ENCODE measurements at regions not wholly inside any gene's neighbourhood (a gene's known extent, or its start where the extent isn't known, plus 50 kb on each side); places are given as distances from the start of the nearest gene placed in this dataset.

DNA sequence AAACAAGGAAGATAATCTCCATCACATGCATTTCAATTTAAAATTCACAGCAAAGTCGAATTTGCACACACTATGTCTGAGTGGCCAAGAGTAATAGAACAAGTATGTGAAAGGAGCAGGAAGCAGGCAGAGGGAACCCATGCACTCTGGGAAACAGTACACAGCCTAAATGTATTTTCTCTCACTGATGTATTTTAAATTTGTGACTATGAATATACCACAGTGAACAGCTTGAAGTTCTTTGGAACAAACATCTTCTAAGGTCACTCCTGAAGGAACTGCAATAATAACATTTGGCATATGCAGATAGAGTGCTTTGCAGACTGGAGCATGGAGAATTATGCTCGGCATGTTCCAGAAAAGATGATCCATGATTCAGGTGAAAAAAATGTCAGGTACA lies 223.1 kb upstream of the PKN2 start:
- no peak overlapping the region for H3K4me3 ChIP-seq (ENCODE audit: low read depth in 2 of 2, low read length in 2 of 2)
- ChIA-PET POLR2A (no interaction called here), CTCF (no interaction called here)
- in situ Hi-C loops (cut with HindIII; ENCODE audit: low pct_unique_long_range_greater_than_20kb, low sequenced_read_pairs), result no loop called here
- H3K4me1 ChIP-seq (ENCODE audit: control insufficient read depth, insufficient read depth, low read length), result peaks cover 5% of the 10 kb centered on the region
- no peak for DNase-seq (ENCODE audit: low read depth, low spot score)
- intact Hi-C loops (cut with micrococcal nuclease; ENCODE audit: unreplicated experiment), result no loop called here
- no peak overlapping the region for H3K27ac ChIP-seq (ENCODE audit: low read length)
- no TSS peak for BruUV-seq (replicated peaks)
- H3K27me3 ChIP-seq (ENCODE audit: control insufficient read depth, insufficient read depth, low read length), result peaks cover 35% of the 10 kb centered on the region
- H3K36me3 ChIP-seq (ENCODE audit: control insufficient read depth, insufficient read depth, low read length), result no peaks in the 10 kb centered on the region
- no peaks in the 10 kb centered on the region for H3K9me3 ChIP-seq (ENCODE audit: control insufficient read depth, insufficient read depth, low read depth, low read length)
- TF ChIP-seq, protein P1, sequence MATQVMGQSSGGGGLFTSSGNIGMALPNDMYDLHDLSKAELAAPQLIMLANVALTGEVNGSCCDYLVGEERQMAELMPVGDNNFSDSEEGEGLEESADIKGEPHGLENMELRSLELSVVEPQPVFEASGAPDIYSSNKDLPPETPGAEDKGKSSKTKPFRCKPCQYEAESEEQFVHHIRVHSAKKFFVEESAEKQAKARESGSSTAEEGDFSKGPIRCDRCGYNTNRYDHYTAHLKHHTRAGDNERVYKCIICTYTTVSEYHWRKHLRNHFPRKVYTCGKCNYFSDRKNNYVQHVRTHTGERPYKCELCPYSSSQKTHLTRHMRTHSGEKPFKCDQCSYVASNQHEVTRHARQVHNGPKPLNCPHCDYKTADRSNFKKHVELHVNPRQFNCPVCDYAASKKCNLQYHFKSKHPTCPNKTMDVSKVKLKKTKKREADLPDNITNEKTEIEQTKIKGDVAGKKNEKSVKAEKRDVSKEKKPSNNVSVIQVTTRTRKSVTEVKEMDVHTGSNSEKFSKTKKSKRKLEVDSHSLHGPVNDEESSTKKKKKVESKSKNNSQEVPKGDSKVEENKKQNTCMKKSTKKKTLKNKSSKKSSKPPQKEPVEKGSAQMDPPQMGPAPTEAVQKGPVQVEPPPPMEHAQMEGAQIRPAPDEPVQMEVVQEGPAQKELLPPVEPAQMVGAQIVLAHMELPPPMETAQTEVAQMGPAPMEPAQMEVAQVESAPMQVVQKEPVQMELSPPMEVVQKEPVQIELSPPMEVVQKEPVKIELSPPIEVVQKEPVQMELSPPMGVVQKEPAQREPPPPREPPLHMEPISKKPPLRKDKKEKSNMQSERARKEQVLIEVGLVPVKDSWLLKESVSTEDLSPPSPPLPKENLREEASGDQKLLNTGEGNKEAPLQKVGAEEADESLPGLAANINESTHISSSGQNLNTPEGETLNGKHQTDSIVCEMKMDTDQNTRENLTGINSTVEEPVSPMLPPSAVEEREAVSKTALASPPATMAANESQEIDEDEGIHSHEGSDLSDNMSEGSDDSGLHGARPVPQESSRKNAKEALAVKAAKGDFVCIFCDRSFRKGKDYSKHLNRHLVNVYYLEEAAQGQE (IDR thresholded peaks at IDR 0.05; ENCODE audit: insufficient read depth in 1 of 2, low read depth in 2 of 2, low read length in 1 of 2), result no peak
- no peak for ATAC-seq

DNA sequence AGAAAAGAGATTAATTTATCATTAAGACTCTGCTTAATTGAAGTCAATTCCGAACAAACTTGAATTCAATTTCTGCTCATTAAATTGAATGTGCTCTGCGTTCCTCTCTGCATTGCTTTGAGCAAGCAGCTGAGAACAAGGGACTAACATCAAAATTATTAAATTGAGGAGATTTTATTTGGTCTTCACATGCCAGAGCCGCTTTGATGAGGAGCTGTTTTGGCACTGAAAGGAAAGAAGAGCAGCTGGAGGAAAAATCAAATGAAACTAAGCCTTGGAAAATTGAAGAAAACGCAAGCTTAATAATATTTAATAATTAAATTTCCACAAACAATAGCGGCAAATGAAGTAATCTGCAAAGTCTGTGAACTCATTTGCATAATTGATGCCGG lies 222.0 kb upstream of the PKN2 start:
- CTCF ChIA-PET, result no interaction called here
- no peak for TF ChIP-seq POLR2AphosphoS5 (IDR thresholded peaks at IDR 0.05; ENCODE audit: low read depth, low read length)
- TF ChIP-seq, protein P2, sequence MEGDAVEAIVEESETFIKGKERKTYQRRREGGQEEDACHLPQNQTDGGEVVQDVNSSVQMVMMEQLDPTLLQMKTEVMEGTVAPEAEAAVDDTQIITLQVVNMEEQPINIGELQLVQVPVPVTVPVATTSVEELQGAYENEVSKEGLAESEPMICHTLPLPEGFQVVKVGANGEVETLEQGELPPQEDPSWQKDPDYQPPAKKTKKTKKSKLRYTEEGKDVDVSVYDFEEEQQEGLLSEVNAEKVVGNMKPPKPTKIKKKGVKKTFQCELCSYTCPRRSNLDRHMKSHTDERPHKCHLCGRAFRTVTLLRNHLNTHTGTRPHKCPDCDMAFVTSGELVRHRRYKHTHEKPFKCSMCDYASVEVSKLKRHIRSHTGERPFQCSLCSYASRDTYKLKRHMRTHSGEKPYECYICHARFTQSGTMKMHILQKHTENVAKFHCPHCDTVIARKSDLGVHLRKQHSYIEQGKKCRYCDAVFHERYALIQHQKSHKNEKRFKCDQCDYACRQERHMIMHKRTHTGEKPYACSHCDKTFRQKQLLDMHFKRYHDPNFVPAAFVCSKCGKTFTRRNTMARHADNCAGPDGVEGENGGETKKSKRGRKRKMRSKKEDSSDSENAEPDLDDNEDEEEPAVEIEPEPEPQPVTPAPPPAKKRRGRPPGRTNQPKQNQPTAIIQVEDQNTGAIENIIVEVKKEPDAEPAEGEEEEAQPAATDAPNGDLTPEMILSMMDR (IDR thresholded peaks at IDR 0.05), result no peak
- no peak for TF ChIP-seq SIN3A (IDR thresholded peaks at IDR 0.05; ENCODE audit: borderline replicate concordance, insufficient read depth, low read depth, low read length)
- no peak for TF ChIP-seq TCF7L2 (IDR thresholded peaks at IDR 0.05; ENCODE audit: low read depth, low read length)
- TF ChIP-seq, protein P1 (IDR thresholded peaks at IDR 0.05; ENCODE audit: insufficient read depth in 1 of 2, low read depth in 2 of 2, low read length in 1 of 2), result no peak
- in situ Hi-C loops (cut with HindIII; ENCODE audit: low pct_unique_long_range_greater_than_20kb, low sequenced_read_pairs) (no loop called here), intact Hi-C loops (cut with micrococcal nuclease; ENCODE audit: unreplicated experiment) (no loop called here)
- Histone ChIP-seq H3K36me3 (ENCODE audit: control insufficient read depth, insufficient read depth, low read length) (no peaks in the 10 kb centered on the region), H3K4me3 (ENCODE audit: low read depth in 2 of 2, low read length in 2 of 2) (peak overlapping the region; percentile 37 to 41), H3K27ac (ENCODE audit: low read length) (no peak overlapping the region), H3K9me3 (ENCODE audit: control insufficient read depth, insufficient read depth, low read depth, low read length) (no peaks in the 10 kb centered on the region), H3K4me1 (ENCODE audit: control insufficient read depth, insufficient read depth, low read length) (peaks cover 5% of the 10 kb centered on the region), H3K27me3 (ENCODE audit: control insufficient read depth, insufficient read depth, low read length) (peaks cover 35% of the 10 kb centered on the region)
- no peak for DNase-seq (ENCODE audit: low read depth, low spot score)
- POLR2A ChIA-PET, result interaction anchor here (0.6 kb wide), 1 partner anchor 50 kb away, joined by 3 read pairs; no protein-coding TSS in a partner anchor
- no peak for ATAC-seq
- no TSS peak for BruUV-seq (replicated peaks)

All from Panc1 (cell line).